Chondrocyte (in vitro differentiated cells): ENCODE measurements at regions not wholly inside any gene's neighbourhood (a gene's known extent, or its start where the extent isn't known, plus 50 kb on each side); places are given as distances from the start of the nearest gene placed in this dataset.

Experiments used
- DNase-seq: peaks from one replicate; pipeline ENCODE4 v3.0.0; 2021; ENCODE audit warnings: mixed read lengths, low spot score
- H3K27ac Mint-ChIP-seq: one replicate; pipeline ENCODE4 v1.8.0; 2021; ENCODE audit warnings: mild to moderate bottlenecking, moderate library complexity, mixed read lengths; ENCODE audit not compliant: unreplicated experiment
- H3K27me3 Mint-ChIP-seq: 2 replicates; pipeline ENCODE4 v1.8.0; 2021; ENCODE audit warnings: low read depth, mixed read lengths
- H3K36me3 Mint-ChIP-seq: 2 replicates; pipeline ENCODE4 v1.8.0; 2021; ENCODE audit warnings: low read depth, mixed read lengths
- H3K4me1 Mint-ChIP-seq: 2 replicates; pipeline ENCODE4 v1.8.0; 2021; ENCODE audit warnings: low read depth, mild to moderate bottlenecking, mixed read lengths
- H3K4me3 Mint-ChIP-seq: one replicate; pipeline ENCODE4 v1.8.0; 2021; ENCODE audit warnings: mild to moderate bottlenecking, moderate library complexity, mixed read lengths; ENCODE audit not compliant: unreplicated experiment
- H3K9me3 Mint-ChIP-seq: 2 replicates; pipeline ENCODE4 v1.8.0; 2021; ENCODE audit warnings: low read depth, mixed read lengths
- TF ChIP-seq, protein P1 (sequence below): fragments of 200-600 bp; sonication (generic); IDR thresholded peaks from 2 replicates; pipeline ENCODE4 v1.5.0; 2021; ENCODE audit warnings: antibody characterized with exemption, mild to moderate bottlenecking, moderate library complexity

DNA sequence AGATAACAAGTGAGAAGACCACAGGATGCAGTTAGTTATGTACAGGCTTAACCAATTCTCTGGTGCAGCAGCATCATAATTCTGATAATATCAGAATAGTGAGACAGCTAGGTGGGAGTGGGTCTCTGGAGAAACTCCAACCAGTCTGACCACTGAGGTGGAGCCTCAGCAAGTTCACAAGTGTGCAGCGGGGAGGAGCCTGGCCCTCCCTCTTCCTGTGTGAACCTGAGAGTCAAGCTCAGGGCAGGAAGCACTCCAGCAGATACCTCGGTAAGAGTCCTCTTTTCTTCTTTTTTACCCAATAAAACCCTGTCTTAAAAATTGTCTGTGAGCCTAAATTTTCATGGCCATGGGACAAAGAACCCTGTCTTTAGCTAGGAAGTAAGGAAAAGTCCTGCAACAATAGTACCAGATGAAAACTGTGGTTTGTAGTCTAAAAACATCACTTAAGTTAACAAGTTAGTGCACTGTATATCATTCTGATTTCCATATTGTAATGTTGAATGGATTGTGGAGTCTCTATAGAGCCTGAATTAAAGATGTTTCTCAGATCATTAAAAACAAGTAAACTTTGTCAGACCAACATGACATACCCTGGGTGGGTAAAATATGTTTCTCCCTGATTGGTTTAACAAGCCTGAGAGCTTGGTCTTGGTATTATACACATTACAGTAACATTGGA, 370.8 kb downstream of the TMEM182 start:
- peaks cover 2% of the 10 kb centered on the region for H3K36me3 Mint-ChIP-seq
- H3K9me3 Mint-ChIP-seq: peaks cover 4% of the 10 kb centered on the region
- no peak for DNase-seq
- H3K4me3 Mint-ChIP-seq: no peak overlapping the region
- TF ChIP-seq, protein P1, sequence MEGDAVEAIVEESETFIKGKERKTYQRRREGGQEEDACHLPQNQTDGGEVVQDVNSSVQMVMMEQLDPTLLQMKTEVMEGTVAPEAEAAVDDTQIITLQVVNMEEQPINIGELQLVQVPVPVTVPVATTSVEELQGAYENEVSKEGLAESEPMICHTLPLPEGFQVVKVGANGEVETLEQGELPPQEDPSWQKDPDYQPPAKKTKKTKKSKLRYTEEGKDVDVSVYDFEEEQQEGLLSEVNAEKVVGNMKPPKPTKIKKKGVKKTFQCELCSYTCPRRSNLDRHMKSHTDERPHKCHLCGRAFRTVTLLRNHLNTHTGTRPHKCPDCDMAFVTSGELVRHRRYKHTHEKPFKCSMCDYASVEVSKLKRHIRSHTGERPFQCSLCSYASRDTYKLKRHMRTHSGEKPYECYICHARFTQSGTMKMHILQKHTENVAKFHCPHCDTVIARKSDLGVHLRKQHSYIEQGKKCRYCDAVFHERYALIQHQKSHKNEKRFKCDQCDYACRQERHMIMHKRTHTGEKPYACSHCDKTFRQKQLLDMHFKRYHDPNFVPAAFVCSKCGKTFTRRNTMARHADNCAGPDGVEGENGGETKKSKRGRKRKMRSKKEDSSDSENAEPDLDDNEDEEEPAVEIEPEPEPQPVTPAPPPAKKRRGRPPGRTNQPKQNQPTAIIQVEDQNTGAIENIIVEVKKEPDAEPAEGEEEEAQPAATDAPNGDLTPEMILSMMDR: no peak
- no peaks in the 10 kb centered on the region for H3K27me3 Mint-ChIP-seq
- H3K4me1 Mint-ChIP-seq: no peaks in the 10 kb centered on the region
- H3K27ac Mint-ChIP-seq: no peak overlapping the region

DNA sequence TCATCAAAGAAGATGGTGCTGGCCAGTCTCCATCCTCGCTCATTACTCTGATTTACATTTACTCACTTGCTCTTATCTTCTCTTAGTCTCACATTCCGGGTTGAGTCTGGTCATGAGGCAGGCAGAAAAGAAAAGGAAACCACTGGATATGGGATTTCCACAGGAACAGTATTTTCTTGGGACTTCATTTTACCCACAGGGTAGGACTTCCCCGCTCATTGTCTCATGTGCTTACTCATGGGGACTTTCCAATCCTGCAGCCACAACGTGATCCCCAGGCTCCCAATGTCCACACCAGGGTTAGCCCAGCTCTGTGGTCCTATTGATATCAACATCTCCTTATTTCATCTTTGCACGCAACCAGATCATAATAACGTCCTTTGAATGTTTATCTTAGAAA, 373.8 kb downstream of the TMEM182 start:
- H3K9me3 Mint-ChIP-seq: peaks cover 4% of the 10 kb centered on the region
- TF ChIP-seq, protein P1: no peak
- peaks cover 2% of the 10 kb centered on the region for H3K27me3 Mint-ChIP-seq
- DNase-seq: no peak
- no peak overlapping the region for H3K4me3 Mint-ChIP-seq
- H3K36me3 Mint-ChIP-seq: peaks cover 2% of the 10 kb centered on the region
- H3K27ac Mint-ChIP-seq: no peak overlapping the region
- H3K4me1 Mint-ChIP-seq: no peaks in the 10 kb centered on the region

- Mint-ChIP-seq H3K27ac (no peak overlapping the region), H3K27me3 (peaks cover 4% of the 10 kb centered on the region), H3K36me3 (no peaks in the 10 kb centered on the region), H3K4me1 (no peaks in the 10 kb centered on the region), H3K9me3 (peaks cover 7% of the 10 kb centered on the region), H3K4me3 (no peak overlapping the region)
- DNase-seq: no peak
- TF ChIP-seq, protein P1: no peak
Measured at GRCh38 chr2:103138123-103138901, 376.5 kb downstream of the TMEM182 start.

- Mint-ChIP-seq H3K36me3 (no peaks in the 10 kb centered on the region), H3K4me3 (no peak overlapping the region), H3K27ac (no peak overlapping the region), H3K4me1 (peaks cover 3% of the 10 kb centered on the region), H3K9me3 (peaks cover 7% of the 10 kb centered on the region), H3K27me3 (peaks cover 4% of the 10 kb centered on the region)
- no peak for DNase-seq
- TF ChIP-seq, protein P1: no peak
Measured at GRCh38 chr2:103139628-103140268, 377.9 kb downstream of the TMEM182 start.

GRCh38 chr2:103144837-103145236, 383.0 kb downstream of the TMEM182 start:
- DNase-seq: no peak

More at GRCh38 chr2:103144837-103145236, 383.0 kb downstream of the TMEM182 start:
- H3K4me1 Mint-ChIP-seq: peaks cover 8% of the 10 kb centered on the region
- TF ChIP-seq, protein P1: no peak
- H3K4me3 Mint-ChIP-seq: no peak overlapping the region
- peaks cover 2% of the 10 kb centered on the region for H3K9me3 Mint-ChIP-seq
- H3K27me3 Mint-ChIP-seq: peaks cover 10% of the 10 kb centered on the region
- H3K27ac Mint-ChIP-seq: no peak overlapping the region
- H3K36me3 Mint-ChIP-seq: no peaks in the 10 kb centered on the region
